ENCODE measurements at regions not wholly inside any gene's neighbourhood (a gene's known extent, or its start where the extent isn't known, plus 50 kb on each side); places are given as distances from the start of the nearest gene placed in this dataset.

DNA sequence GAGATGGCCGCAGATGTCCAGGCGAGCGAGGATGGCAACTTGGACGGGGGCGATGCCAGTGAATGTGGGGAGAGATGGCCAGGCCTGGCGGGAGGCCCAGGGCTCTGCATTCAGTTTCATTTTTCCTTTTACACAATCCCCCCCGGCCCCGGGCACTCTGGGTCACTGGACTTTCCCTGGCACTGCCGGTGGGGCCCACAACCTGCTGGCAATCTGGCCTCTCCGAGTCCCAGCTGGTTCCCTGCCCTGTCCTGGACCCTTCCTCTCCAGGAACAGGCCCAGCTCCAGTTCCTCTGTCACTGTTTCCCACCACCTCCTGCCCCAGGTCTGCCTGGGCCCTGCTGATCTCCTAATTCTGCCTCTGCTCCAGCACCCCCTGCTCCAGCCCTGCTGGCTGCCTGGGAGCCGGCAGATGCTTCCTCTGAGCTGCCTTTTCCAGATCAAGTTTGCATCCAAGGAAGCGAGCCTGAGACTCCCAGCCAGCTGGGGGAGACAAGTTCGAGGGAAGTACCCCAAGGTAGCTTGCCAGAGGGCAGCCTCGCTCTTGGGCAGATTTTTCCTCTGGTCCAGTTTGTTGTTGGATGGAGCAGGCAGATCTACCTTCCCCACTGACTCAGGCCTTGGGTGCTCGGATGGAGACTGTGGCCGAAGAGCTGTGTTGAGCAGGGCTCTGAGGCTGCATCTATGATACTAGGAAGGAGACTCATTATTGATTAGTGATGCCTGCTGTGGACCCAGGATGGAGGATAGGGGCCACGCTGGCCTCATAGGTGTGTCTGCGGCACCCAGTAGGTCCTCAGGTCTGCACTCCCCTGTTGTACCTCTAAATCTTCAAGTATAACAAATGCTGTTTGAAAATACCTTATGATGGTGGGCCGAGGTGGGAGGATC, 83.2 kb downstream of the CEBPB start:
- DNase-seq: no peak

DNA sequence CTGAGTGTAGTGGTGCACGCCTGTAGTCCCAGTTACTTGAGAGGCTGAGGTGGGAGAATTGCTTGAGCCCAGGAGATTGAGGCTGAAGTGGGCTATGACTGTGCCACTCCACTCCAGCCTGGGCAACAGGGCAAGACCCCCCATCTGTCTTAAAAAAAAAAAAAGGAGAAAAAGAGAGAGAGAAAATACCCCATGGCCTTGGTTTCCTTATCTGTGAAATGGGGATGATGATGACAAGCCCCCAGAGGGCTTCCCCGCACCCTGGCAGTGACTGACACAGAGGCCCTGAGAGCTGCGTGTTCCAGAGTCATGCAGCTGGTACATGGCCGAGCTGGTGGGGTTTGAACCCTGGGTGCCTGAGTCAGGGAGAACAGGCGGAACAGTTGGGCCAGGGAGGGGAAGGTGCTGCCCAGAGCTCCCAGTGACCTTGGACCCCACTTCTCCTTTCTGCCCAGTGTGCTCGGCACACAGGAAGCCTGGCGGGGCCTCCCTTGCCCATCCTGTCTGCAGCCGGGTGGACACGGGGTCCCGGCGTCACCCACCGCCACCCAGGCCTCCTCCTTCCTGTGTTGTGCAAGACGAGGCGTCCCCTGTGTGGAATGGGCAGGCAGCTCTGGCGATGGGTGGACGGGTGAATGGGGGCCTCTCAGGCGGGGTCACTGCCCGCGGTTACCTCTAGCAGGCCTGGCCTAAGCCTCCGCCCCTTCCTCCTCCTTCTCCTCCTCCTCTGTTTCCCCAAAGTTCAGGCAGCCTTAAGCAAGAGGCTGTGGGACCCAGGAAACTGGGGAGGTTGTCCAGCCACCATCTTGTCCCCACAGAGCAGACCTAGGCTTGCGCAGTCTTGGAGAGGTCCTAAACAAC, 84.2 kb downstream of the CEBPB start:
- no peak for DNase-seq

DNA sequence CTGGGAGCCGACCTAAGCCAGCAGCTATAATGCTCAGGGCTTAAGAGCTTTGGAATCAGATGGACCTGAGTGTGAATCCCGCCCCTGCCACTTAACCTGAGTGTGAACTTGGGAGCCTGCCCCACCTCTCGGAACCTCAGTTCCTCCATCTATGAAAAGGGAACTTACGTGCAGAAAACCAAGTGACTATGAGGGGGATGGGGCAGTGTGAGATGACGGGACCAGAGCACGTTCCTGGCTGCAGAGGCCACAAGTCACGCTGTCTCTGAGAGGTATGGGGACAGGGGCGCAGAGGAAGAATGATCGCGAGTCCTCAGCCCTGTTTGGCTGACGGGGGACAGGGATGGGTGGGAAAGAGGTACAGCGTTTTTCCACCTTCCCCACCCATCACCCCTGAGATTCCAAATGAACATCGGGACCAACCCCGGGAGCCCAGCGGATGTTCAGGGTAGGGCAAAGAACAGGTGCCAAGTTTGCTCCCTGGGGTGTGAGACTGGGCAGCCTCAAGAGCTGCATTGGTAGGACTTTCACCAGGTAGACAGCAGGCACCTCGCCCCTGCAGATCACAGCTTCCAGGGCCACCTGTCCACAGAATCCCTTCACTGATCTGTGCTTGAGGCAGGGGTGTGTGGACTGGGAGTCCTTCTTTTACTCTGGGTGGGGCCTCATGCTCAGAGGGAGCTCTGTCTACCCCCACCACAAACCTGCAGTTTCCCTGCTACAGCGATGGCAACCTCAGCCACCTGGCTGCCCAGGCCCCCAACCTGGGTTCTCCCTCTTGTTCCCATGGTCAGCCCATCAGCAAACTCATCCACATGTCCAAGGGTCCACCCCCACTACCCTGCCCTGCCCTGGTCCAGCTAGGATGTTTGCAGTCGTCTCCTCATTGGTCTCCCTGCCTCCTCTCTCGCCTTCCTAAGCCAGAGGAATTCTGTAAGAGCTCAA, 85.8 kb downstream of the CEBPB start:
- no peak for DNase-seq

DNA sequence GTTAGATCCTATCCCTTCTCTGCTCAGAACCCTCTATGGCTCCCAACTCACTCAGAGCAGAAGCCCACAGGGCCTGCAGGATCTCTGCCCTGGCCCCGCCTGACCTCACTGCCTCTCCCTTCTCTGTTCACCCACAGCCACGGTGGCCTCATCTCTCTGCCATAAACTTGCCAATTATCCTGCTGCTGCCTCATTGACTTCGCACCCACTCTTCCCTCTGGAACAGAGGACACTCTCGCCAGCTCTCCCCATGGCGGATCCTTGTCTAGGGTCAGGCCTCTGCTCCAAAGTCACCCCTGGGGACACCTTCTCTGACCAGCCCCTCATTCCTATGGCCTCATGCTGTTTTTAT, 86.4 kb downstream of the CEBPB start:
- no peak for DNase-seq

DNA sequence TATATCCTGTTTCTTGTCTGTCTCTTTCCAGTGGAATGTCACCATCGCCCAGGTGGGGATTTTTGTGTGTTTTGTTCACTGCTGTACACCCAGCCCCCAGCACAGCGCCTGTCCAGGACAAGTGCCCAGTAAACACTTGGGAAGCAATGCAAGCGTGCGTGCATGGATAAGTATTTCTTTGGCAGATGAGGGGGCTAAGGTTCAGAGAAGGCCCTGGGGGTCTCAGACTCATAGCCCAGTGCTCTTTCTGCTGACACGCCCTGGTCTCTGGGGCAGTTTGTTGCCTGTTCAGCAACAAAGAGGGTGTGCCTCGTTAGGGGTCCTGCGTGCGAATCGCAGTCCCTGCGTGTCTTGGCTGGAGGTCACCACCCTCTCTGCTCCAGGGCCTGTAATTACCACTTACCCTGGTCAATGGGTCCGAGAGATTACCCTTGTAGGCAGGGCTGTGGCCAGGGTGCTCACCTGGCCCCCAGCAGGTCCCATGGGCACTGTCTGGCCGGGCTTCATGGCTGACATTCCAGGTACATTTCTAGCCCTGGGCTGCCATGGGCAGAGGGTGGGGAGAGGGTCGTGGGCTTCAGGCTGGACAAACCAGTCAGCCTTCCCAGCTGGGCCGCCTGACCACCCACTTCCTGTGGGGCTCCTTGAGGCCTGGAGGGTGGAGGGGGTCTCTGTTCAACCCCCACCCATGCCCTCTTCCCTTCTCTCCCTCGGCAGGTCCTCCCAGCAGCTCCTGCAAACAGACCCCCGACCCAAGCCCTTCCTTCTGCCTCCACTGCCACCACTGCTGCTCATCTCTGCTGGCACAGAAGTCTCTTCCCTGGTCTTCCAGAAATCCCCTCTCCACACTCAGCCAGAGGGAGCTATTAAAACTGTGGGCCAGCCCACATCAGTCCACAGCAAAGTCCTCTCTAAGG, 87.1 kb downstream of the CEBPB start:
- no peak for DNase-seq

DNA sequence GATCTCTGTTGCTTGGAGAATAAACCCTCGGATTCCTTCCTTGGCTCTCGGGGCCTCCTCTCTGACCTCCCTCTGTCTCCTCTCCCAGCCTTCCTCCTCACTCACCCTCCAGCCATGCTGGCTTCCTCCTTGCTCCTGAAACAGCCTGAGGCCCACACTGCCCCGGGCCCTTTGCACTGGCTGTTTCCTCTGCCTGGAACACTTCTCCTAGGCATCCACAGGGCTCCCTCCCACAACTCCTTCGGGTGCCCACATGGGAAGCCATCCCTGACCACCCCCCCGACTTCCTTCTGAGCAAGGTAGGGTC, 87.7 kb downstream of the CEBPB start:
- no peak for DNase-seq

DNA sequence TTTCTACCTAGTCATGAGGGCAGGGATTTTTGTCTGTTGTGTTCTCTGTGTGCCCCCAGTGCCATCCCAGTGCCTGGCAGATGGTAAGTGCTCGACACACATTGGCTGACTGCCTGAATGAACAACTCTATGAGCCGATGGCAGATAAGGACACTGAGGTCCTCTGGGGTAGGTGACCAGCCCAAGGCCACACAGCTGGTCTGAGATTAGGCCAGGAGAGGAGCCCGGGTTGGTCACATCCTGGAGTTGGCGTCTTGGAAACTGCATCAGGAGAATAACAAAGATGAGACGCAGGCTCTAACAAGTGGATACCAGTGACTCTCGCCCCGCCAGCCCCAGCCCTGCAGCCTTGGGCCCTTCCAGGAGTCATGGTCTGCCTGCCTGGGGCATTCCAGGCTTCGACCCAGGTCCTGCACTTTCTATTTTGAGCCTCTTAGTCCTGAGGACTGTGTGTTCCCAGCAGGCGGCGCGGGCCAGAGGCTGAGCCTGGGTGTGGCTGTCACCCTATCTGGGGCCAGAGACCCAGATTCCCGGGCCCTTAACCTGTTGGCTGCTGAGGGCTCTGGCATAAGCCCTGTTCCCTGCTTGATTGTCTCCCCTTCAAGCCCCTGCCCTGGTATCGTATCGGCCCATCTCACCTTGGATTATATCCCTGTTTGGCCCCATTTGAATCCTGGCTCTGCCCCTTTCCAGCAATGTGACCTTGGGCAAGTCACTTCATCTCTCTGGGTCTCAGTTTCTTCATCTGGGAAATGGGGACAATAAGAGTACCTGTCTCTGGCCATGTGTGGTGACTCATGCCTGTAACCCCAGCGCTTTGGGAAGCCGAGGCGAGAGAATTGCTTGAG, 88.3 kb downstream of the CEBPB start:
- no peak for DNase-seq

DNA sequence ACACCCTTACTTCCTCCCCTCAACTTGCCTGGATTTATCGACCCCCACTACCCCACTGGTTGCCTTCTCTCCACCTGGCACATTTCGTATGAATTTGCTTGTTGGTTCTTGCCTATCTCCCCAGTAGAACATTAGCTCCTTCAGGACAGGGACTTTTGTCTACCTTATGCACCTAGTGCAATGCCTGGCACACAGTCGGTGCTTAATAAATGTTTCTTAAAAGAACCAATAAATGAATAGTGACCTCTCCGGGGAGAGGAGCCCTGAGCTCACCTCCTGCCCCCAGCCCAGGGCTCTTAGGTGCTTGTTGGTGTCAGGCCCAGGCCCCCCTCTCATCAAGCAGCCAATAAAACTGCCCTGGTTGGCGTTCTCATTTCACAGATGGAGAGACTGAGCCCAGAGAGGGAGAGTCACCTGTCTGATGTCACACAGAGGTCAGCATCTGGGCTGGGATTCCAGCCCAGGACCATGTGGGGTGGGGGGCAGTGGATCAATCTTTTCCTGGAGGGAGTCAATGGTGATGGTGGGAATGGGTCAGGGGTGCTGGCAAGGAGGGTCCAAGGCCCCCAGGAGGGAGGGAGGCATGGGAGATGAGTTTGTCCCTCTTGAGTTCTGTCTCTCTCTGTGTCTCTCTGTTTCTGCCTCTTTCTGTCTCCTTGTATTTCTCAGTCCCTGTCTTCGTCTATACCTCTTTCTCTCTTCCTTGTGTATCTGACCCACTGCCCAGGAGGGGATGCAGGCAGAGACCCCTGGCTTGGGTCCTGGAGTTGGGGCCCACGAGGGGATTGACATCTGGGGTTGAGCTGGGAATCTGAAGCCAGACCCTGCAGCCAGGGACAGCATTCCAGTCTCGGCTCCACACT, 89.6 kb downstream of the CEBPB start:
- no peak for DNase-seq

DNA sequence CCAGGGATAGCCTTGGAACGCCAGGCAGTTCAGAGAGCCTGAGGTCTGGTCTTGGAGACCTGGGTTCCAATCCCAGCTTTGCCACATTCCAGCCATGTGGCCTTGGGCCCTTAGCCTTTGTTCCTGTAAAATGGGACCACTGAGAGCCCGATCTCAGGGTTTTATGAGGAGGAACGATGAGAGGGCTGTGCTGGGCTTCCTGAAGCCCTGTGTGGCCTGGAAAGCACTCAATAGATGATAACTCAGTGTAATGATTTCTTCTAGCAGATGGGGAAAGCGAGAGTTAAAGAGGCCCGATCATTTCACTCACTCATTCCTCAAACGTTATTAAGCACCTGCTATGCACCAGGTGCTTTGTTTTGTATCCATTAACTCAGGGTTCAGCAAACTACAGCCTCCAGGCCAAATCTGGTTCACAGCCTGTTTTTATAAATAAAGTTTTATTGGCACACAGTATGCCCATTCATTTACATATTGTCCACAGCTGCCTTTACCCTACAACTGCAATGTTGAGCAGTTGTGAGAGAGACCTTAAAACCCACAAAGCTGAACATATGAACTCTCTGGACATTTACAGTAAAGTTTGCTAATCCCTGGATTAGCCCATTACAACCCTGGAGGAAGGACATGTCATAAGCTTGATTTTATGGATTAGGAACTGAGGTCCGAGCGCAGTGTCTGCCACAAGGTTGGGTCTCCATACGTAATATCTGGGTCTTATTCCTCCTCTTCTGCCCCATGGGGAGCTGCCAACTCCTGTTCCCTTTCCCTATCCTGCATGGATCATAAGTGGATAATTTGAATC, 90.4 kb downstream of the CEBPB start:
- no peak for DNase-seq

DNA sequence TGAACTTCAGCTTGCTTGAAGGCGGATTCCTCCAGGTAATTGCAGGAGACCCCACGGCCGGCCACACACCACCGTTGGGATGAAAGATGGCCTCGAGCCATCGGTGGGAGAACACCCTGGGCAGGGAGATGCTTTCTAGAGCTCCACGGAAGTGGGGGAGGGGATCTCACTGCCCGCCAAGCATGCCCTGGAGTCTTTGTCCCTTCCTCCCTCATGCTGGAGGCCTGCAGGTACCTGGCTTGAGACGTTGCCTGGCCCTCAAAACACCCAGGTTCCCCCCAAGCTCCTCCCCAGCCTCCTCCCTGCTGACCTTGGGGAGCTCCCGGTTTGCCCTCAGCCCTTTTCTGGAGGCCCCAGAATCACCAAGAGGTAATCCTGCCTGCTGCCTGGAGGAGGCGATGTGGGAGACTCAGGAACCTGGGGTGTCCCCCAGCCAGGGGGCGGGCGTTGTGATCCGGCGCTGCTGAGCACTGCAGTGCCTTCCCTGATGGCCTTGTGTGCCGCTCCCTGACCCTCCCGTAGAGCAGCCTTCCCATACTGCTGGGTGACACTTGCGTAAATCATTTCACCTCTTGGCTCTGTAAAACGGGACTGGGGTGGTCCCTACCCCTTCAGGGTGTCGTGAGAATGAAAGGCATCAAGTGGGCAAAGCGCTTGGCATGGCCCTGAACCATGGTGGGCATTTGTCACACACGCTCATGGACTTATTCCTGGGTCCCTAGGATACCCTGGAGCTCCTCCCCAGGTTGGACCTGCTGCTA, 91.4 kb downstream of the CEBPB start:
- DNase-seq: no peak

DNA sequence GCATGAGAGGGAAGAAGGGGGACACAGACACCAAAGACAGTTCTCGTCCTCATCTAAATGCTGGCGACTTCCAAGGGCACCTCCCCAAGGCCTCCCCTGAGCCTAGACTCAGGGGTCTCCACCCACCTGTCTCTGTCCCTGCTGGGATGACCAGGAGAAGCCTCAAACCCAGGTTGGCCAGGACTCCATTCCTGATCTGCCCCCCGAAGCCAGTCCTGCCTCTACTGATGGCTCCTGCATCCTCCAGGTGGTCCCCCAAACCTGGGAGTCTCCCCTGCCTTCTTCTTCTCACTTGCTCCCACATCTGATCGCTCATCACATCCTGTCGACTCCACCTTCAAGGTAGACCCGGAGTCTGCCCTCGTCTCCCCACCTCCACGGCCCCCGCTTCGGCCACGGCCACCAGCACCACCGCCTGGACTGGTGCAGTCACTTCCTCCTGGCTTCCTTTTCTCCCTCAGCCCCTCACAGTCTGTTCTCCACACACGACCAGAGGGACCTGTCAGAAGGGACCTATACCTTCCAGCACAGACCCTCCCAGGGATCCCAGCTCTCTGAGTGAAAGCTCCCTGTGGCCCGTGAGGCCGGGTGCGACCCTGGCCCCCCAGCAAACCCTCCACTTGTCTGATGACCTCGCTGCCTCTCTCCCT, 92.1 kb downstream of the CEBPB start:
- DNase-seq: no peak

DNA sequence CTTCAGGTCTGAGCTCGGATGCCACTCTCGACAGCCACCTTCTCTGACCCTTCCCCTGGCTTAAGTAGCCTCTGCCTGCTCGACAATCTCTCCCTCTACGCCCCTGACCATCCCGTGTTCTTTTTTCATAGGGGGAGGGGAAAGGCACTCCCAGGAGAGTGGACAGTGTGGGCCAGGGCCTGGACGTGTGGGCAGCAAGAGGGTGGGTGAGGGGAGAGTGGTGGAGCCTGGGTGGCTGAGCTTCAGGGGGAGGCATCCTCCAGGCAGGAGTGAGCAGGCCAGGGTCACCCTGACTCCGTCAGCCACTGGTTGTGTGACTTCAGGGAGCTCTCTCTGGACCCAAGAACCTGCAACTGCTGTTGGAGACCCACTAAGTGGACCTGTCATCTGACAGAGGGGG, 92.7 kb downstream of the CEBPB start:
- DNase-seq: no peak

DNA sequence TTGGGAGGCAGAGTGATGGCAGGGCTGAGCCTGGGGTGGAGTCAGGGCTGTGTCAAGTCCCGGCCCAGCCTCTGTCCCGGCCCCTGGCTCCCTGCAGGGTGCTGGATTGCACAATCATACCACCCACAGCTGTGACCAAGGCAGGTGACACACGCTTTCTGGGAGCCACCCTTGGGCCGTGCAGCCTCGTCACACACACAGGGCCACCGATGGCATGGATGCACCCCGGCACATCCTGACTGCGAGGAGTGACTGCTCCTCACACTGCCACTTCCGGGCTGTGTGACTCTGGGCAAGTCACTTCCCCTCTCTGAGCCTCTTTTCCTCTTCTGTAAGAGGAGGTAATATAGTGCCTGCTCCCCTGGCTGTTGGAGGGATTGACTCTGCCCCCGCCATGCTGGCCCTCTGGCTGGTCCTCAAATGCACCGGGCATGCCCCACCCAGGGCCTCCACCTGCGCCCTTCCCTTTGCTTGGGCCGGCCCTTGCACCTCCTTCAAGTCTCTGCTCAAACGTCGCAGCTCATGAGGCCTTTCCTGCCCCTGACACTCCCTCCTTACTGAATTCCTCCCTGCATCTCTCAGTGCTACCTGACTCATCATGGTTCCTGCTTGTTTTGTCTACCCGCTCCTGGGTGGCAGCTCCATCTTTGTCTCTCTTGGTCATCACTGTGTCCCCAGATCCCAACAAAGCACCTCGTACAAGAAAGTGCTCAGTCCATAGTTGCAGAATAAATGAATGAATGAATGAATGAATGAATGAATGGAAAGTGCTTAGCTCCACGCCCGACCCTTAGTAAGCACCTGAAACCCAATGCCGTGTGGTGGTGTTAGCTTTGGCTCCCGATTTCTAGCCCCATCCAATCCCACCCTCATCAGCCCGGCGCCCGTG, 93.5 kb downstream of the CEBPB start:
- DNase-seq: peak; percentile 47

DNA sequence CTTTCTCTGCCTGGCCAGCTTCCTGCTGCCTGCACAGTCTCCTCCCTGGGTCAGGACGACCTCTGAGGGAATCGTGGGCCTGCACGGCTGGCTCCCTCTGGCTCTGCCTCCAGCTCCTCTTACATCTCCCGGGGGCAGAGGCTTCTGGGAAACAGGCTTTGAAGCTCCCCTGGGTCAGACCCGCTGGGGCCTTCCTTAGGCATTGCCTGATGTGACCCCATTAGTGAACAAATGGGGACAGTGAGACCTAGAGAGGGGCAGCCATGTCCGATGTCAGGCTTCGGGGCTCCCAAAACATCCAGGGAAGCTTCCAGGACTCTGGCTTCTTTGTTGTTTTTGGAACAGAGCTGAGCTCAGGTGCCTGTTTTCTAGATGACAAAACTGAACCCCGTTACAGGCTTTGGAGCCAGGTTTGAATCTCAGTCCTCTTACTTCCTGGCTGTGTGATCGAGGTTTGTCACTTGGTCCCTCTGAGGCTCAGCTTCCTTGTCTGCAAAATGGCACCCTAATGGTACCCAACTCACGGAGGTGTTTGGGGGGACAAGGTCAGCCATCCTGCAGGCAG, 94.3 kb downstream of the CEBPB start:
- no peak for DNase-seq

DNA sequence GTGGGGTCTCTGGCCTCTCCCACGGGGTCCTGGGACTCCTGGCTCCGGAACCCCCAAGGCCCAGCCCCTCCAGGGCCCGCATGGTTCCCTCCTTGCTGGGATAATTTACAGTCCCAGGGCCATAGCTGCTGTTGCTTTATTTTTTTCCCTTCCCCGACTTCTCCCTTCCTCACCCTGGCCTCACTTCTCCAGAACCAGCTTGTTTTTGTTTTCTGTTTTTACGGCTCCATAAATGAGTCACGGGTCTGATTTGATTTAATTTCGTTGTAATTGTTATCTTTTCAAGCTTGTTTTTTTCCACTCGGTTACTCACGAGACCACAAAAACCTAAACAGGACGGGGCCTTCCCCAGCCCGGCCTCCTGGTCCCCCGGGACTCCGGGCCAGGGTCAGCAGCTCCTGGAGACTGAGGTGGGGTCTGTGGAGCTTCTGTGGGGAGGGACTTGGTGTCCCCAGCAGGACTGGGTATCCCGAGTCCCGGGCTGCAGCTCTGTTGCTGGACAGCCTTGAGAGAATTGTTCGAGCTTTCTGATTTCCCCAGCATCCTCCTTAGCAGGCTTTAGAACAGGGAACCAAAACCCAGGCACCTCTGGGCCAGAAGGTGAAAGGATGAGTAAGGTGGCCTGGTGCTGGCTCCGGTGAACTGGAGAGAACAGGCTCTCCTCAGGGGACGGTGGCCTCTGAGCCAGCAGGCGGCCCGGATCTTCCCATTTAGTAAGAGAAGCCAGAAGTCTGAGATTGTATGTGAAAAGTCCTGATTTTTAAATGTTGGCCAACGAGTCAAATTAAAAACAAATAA, 94.9 kb downstream of the CEBPB start:
- no peak for DNase-seq

DNA sequence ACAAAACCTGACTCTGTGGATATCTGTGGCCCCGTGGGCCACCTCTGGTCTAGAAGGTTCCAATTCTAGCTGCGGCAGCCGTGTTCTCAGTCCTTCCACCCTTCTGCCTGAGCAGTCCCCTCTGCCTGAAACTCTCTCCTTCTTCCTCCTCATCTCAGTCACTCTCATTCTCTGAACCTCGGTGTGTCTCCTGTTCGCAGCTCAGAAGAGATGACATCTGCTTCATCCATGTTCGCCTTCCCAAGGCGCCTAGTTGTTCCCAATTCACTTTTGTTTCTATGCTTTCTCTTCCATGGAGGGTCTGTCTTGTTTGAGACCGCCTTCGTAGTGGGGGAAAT, 95.5 kb downstream of the CEBPB start:
- DNase-seq: no peak

Data from NCI-H774 (cell line).